GM21576 (cell line): ENCODE measurements at regions not wholly inside any gene's neighbourhood (a gene's known extent, or its start where the extent isn't known, plus 50 kb on each side); places are given as distances from the start of the nearest gene placed in this dataset.
"Not testable (repeated sequence)": the region's sequence is repeated elsewhere in the genome, so short reads cannot be mapped to it uniquely, and the experiment has no call there.

Experiments
- ATAC-seq: cut with Tn5 transposase; IDR thresholded peaks from one replicate; pipeline ENCODE4 v1.9.1; 2021; ENCODE audit warnings: mild to moderate bottlenecking, moderate library complexity; ENCODE audit not compliant: unreplicated experiment

- no peak for ATAC-seq
Observed at GRCh38 chr4:177177541-177178081, 132.1 kb upstream of the NEIL3 start.

DNA sequence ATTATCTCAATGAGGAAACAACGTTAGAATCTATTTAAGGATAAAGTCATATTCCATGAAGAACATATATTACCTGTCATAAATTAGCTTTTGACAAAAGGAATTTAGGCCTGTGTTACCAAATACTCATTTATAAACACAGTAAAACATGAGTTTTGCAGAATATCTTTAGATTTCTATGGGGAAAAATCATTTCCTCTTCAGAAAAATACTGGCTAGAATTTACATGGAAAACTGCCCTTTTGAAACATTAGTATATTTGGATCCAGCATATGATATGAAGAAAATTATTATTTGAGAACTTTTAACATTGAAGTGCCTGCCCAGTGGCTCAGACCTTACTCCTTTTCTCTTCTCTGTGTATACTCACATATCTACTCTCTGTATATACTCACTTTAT, 131.4 kb upstream of the NEIL3 start:
- no peak for ATAC-seq

GRCh38 chr4:177182166-177182565, 127.5 kb upstream of the NEIL3 start:
- no peak for ATAC-seq

DNA sequence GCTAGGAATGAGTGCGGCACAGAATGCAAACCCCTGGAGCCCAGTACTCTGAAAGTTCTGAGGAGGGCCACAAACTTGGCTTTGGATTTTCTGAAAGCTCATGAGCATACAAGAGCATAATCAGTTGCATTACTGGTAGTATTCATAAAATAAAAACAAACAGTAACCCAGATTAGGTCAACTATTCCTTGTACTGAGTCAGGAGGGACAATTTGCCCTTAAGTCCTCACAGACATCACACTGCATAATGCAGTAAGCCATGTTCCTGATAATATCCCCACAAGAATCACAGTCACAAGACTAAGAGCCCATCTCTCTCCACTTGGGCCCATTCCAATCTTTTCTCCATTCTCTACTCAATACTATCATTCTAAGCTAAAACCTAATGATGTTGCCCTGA, 126.9 kb upstream of the NEIL3 start:
- ATAC-seq = no peak

DNA sequence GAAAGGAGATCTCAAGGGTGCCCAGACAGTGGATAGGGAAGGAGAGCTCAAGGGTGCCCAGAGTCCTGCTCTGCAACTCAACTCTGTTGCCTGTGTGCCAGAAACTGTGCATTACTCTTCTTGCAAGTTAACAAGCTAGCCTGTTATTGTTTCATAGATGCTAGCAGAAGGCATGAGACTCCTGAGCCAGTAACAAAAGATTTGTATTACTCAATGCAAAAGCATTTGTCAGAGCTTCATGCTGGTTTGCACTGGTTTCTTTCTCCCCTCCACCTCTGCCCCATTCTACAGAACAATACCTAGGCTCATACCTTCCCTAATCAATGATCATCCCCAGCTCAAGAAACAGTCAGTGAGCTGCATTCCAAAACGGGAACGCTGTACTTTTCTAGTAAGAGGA, 124.5 kb upstream of the NEIL3 start:
- ATAC-seq = no peak

GRCh38 chr4:177185579-177185978, 124.1 kb upstream of the NEIL3 start:
- no peak for ATAC-seq

DNA sequence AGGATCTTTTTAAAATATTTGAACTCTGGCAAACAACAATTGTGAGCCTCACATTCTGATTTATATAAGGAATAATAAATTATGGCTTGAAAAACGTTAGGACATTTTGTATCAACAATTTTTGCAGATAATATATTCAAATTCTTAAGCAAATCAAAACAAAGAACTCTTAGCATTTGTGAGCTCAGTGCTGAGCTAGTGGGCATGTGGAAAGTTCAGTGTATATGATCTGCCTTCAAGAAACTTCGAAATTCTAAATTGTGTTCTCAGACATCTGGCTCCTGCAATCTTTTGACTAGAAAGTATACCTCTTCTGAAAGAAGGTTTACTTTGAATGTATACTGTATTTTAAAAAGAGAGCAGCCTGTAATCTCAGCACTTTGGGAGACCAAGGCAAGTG, 122.3 kb upstream of the NEIL3 start:
- ATAC-seq = no peak

- no peak for ATAC-seq
Observed at GRCh38 chr4:177190995-177191580, 118.6 kb upstream of the NEIL3 start.

GRCh38 chr4:177191586-177191985, 118.1 kb upstream of the NEIL3 start:
- ATAC-seq = no peak

DNA sequence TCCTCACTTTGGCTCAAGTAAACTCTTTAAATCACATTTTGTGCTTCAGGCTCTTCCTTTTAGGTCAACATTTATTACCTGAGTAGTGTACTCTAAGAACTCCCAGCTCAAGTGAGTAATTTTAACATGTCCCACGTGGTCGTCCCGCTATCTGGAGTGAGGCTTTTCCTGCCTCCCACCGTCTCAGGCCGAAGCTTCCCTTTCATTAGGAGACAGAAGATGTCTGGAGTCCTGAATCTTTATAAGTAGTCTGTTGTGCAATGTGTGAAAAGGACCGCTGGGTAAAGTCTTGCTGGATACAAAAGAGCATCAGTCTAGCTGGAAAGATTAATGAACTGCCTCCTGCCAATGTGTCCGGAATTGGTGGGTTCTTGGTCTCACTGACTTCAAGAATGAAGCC, 117.7 kb upstream of the NEIL3 start:
- ATAC-seq = no peak

- not testable (repeated sequence) for ATAC-seq
Observed at GRCh38 chr4:177193024-177193715, 116.5 kb upstream of the NEIL3 start.

DNA sequence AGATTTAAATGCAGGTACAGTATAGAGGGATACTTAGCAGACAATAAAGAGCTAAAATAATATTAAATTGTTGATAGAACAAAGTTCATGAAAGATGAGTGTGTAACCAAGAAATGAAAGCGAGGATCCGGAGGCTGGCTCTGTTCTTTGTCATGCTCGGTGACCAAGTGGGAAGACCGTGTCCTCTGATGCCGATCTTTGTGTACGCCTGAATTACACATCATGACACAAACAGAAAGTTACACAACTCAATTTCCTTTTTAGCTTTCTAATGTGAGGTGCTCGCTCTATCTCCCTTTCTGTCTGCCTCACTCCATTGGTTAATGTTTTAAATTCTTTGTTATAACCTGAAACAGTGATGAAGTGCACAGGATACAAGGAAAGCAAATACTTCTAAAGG, 114.8 kb upstream of the NEIL3 start:
- ATAC-seq = no peak

- no peak for ATAC-seq
Observed at GRCh38 chr4:177196615-177197014, 113.1 kb upstream of the NEIL3 start.

- ATAC-seq = no peak
Observed at GRCh38 chr4:177201614-177202013, 108.1 kb upstream of the NEIL3 start.

DNA sequence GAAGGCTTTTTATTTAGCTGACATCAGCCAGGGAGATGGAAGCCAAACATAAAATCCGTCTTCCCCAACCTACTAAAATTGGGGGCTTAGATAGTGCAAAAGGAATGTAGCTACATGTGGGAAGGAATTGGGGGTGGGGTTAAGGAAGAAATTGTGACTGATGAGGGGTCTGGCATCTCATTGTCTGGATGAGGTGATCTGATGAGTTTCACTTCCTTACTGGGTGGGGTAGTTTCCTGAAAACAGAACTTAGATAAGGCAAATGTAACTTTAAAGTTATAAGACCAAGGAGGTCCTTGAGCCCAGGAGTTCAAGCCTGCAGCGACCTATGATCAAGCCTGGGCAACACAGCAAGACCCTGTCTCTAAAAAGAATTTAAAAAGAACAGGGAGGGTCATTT, 105.5 kb upstream of the NEIL3 start:
- no peak for ATAC-seq

DNA sequence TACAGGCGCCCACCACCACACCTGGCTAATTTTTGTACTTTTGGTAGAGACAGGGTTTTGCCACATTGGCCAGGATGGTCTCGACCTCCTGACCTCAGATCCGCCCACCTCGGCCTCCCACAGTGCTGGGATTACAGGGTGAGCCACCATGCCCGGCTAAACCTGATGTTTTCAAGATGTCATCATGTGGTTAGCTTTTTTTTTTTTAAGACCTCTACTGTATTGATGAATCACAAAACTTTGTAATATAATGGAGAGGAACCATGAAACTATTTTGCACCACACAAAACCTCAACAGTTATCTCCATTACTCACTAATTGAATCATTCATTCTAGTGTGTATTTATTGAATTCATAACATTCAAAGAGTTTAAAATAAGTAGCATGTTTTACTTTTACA, 94.7 kb upstream of the NEIL3 start:
- no peak for ATAC-seq

GRCh38 chr4:177220376-177220775, 89.3 kb upstream of the NEIL3 start:
- ATAC-seq = no peak

GRCh38 chr4:177222781-177223180, 86.9 kb upstream of the NEIL3 start:
- ATAC-seq = no peak

- ATAC-seq = peak; percentile 76
Observed at GRCh38 chr4:177225605-177226004, 84.1 kb upstream of the NEIL3 start.

DNA sequence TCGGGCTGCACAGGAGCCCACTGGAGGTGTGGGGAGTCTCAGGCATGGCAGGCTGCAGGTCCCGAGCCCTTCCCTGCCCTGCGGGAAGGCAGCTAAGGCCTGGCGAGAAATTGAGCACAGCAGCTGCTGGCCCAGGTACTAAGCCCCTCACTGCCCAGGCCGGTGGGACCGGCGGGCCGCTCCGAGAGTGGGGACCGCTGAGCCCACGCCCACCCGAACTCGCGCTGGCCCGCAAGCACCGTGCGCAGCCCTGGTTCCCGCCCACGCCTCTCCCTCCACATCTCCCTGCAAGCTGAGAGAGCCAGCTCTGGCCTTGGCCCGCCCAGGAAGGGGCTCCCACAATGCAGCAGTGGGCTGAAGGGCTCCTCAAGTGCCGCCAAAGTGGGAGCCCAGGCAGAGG, 82.0 kb upstream of the NEIL3 start:
- ATAC-seq = no peak

DNA sequence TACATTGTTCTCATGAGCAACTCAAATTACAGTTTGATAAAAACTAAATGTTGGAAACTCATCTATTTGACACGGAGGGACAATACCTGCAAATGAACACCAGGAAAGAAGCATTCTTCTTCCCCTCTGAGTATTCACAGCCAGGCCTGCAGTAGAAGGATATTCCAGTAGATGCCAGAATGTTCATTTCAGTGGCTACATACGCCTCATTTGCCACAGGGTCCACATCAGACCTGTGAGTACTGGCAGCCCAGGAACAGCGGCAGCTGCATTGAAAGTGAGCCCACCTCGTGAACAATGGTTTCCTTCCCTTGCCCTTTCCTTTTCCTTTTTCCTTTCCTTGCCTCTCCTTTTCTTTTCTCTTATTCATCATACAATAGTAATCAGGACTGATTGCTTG, 81.1 kb upstream of the NEIL3 start:
- no peak for ATAC-seq

GRCh38 chr4:177229331-177229730, 80.3 kb upstream of the NEIL3 start:
- no peak for ATAC-seq

GRCh38 chr4:177232473-177232872, 77.2 kb upstream of the NEIL3 start:
- no peak for ATAC-seq
